Panc1 (cell line): ENCODE measurements at regions not wholly inside any gene's neighbourhood (a gene's known extent, or its start where the extent isn't known, plus 50 kb on each side); places are given as distances from the start of the nearest gene placed in this dataset.
"Not testable (repeated sequence)": the region's sequence is repeated elsewhere in the genome, so short reads cannot be mapped to it uniquely, and the experiment has no call there.

Experiments
- ATAC-seq: fragments of 200-7000 bp; cut with Tn5 transposase; 2 replicates; pipeline ENCODE4 v1.9.1; 2020; ENCODE audit warnings: mild to moderate bottlenecking, moderate library complexity
- BruUV-seq: library from RNA; stranded (reverse); fragments of 400-500 nt; replicated peaks from 2 replicates; lab custom pipeline; 2021; lab: Mats Ljungman, UMichigan
- CTCF ChIA-PET: fragments of 300-600 bp; sonication (Branson Sonifier 250); formaldehyde crosslinking; loops from one replicate; lab custom pipeline; 2022; ENCODE audit warnings: antibody characterized with exemption; lab: Charles Lee
- POLR2A ChIA-PET: fragments of 300-600 bp; sonication (Branson Sonifier 250); formaldehyde crosslinking; loops from one replicate; lab custom pipeline; 2022; ENCODE audit warnings: antibody characterized with exemption; lab: Charles Lee
- DNase-seq: peaks from one replicate; pipeline ENCODE4 v3.0.0-alpha.2; 2010; ENCODE audit warnings: low read depth, low spot score
- H3K27ac ChIP-seq: 2 replicates; pipeline ENCODE4 v1.5.1; 2011; ENCODE audit warnings: mild to moderate bottlenecking, low read length, inconsistent platforms
- H3K27me3 ChIP-seq: fragments of 200-500 bp; sonication (Bioruptor generic); 2 replicates; pipeline ENCODE4 v1.6.0; 2014; ENCODE audit warnings: low read length, inconsistent platforms; ENCODE audit not compliant: control insufficient read depth, insufficient read depth
- H3K36me3 ChIP-seq: fragments of 200-500 bp; sonication (Bioruptor generic); 2 replicates; pipeline ENCODE4 v1.5.1; 2014; ENCODE audit warnings: inconsistent platforms, mild to moderate bottlenecking, low read length, moderate library complexity; ENCODE audit not compliant: control insufficient read depth, insufficient read depth
- H3K4me1 ChIP-seq: 2 replicates; pipeline ENCODE4 v1.5.1; 2011; ENCODE audit warnings: inconsistent platforms, mild to moderate bottlenecking, low read length, moderate library complexity; ENCODE audit not compliant: control insufficient read depth, insufficient read depth
- H3K4me3 ChIP-seq, 2 experiments: 2 replicates each; pipeline ENCODE4 v1.5.1; 2011 to 2012; ENCODE audit warnings: low read depth in 2 of 2, low read length in 2 of 2, mild to moderate bottlenecking in 2 of 2, inconsistent platforms in 1 of 2, moderate library complexity in 1 of 2
- H3K9me3 ChIP-seq: fragments of 200-500 bp; sonication (Bioruptor generic); 2 replicates; pipeline ENCODE4 v1.5.1; 2014; ENCODE audit warnings: low read depth, mild to moderate bottlenecking, inconsistent platforms, low read length, moderate library complexity; ENCODE audit not compliant: control insufficient read depth, insufficient read depth
- CTCF ChIP-seq: fragments of 450-650 bp; IDR thresholded peaks from 2 replicates; pipeline ENCODE4 v1.5.1; 2017; ENCODE audit warnings: mild to moderate bottlenecking
- POLR2AphosphoS5 ChIP-seq: IDR thresholded peaks from 2 replicates; pipeline ENCODE4 v1.6.1; 2012; ENCODE audit warnings: mild to moderate bottlenecking, low read depth, low read length, moderate library complexity
- REST ChIP-seq, 2 experiments: IDR thresholded peaks; 2 replicates each; pipeline ENCODE4 v1.6.1; 2011 to 2012; ENCODE audit warnings: low read depth in 2 of 2, control low read depth in 1 of 2, low read length in 1 of 2, mild to moderate bottlenecking in 1 of 2, moderate library complexity in 1 of 2; ENCODE audit not compliant: insufficient read depth in 1 of 2
- SIN3A ChIP-seq: IDR thresholded peaks from 2 replicates; pipeline ENCODE4 v1.6.1; 2012; ENCODE audit warnings: low read depth, mild to moderate bottlenecking, low read length, moderate library complexity, borderline replicate concordance; ENCODE audit not compliant: insufficient read depth
- TCF7L2 ChIP-seq: IDR thresholded peaks from 2 replicates; pipeline ENCODE4 v1.6.1; 2011; ENCODE audit warnings: mild to moderate bottlenecking, low read depth, low read length, inconsistent platforms
- in situ Hi-C: cut with HindIII; loops from 2 replicates; pipeline ENCODE4 v1.10.0; 2016; ENCODE audit warnings: low sequenced_read_pairs, low pct_unique_long_range_greater_than_20kb
- intact Hi-C: fragments of 100-400 bp; cut with micrococcal nuclease; formaldehyde crosslinking; loops from one replicate; pipeline ENCODE4 v1.10.0; 2022; ENCODE audit not compliant: unreplicated experiment

GRCh38 chr7:88566162-88566729, 193.3 kb upstream of the ZNF804B start:
- no peaks in the 10 kb centered on the region for H3K4me1 ChIP-seq
- H3K9me3 ChIP-seq = no peaks in the 10 kb centered on the region
- TF ChIP-seq POLR2AphosphoS5 (no peak), REST (IDR thresholded peaks at IDR 0.05; ENCODE audit: insufficient read depth in 1 of 2, low read depth in 2 of 2, low read length in 1 of 2) (no peak), CTCF (no peak)
- CTCF ChIA-PET = no interaction called here
- no peaks in the 10 kb centered on the region for H3K27me3 ChIP-seq
- H3K36me3 ChIP-seq = no peaks in the 10 kb centered on the region
- DNase-seq = no peak
- POLR2A ChIA-PET = no interaction called here
- intact Hi-C loops = no loop called here
- no peak for ATAC-seq
- no peak overlapping the region for H3K4me3 ChIP-seq
- no peak overlapping the region for H3K27ac ChIP-seq
- no TSS peak for BruUV-seq
- in situ Hi-C loops = no loop called here

- DNase-seq = no peak
- intact Hi-C loops (no loop called here), in situ Hi-C loops (no loop called here)
- CTCF ChIA-PET = no interaction called here
- Histone ChIP-seq H3K36me3 (no peaks in the 10 kb centered on the region), H3K9me3 (no peaks in the 10 kb centered on the region), H3K4me3 (no peak overlapping the region), H3K27ac (no peak overlapping the region), H3K27me3 (no peaks in the 10 kb centered on the region), H3K4me1 (no peaks in the 10 kb centered on the region)
- no peak for ATAC-seq
- TF ChIP-seq TCF7L2 (no peak), CTCF (no peak), REST (IDR thresholded peaks at IDR 0.05; ENCODE audit: insufficient read depth in 1 of 2, low read depth in 2 of 2, low read length in 1 of 2) (no peak), POLR2AphosphoS5 (no peak), SIN3A (no peak)
- no TSS peak for BruUV-seq
- POLR2A ChIA-PET = no interaction called here
Observed at GRCh38 chr7:88565401-88565800, 194.1 kb upstream of the ZNF804B start.

DNA sequence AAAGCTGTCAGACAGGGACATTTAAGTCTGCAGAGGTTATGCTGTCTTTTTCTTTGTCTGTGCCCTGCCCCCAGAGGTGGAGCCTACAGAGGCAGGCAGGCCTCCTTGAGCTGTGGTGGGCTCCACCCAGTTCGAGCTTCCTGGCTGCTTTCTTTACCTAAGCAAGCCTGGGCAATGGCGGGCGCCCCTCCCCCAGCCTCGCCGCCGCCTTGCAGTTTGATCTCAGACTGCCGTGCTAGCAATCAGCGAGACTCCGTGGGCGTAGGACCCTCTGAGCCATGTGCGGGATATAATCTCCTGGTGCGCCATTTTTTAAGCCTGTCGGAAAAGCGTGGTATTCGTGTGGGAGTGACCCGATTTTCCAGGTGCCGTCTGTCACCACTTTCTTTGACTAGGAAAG, 203.1 kb upstream of the ZNF804B start:
- H3K9me3 ChIP-seq = not testable (repeated sequence)

GRCh38 chr7:88554847-88555246, 204.7 kb upstream of the ZNF804B start:
- H3K4me3 ChIP-seq, H3K27me3 ChIP-seq, H3K27ac ChIP-seq, H3K4me1 ChIP-seq, BruUV-seq, intact Hi-C loops, CTCF ChIA-PET, DNase-seq, H3K9me3 ChIP-seq, ATAC-seq, in situ Hi-C loops, POLR2A ChIA-PET, H3K36me3 ChIP-seq: not testable (repeated sequence)

More for the DNA sequence above, 203.1 kb upstream of the ZNF804B start:
- BruUV-seq, H3K36me3 ChIP-seq, H3K27me3 ChIP-seq, H3K4me1 ChIP-seq, in situ Hi-C loops, DNase-seq, ATAC-seq, H3K27ac ChIP-seq, H3K4me3 ChIP-seq, POLR2A ChIA-PET, intact Hi-C loops, CTCF ChIA-PET: not testable (repeated sequence)
